GM21447 (cell line): ENCODE measurements at regions not wholly inside any gene's neighbourhood (a gene's known extent, or its start where the extent isn't known, plus 50 kb on each side); places are given as distances from the start of the nearest gene placed in this dataset.

Experiments
- ATAC-seq: cut with Tn5 transposase; IDR thresholded peaks from one replicate; pipeline ENCODE4 v1.9.1; 2021; ENCODE audit not compliant: unreplicated experiment

DNA sequence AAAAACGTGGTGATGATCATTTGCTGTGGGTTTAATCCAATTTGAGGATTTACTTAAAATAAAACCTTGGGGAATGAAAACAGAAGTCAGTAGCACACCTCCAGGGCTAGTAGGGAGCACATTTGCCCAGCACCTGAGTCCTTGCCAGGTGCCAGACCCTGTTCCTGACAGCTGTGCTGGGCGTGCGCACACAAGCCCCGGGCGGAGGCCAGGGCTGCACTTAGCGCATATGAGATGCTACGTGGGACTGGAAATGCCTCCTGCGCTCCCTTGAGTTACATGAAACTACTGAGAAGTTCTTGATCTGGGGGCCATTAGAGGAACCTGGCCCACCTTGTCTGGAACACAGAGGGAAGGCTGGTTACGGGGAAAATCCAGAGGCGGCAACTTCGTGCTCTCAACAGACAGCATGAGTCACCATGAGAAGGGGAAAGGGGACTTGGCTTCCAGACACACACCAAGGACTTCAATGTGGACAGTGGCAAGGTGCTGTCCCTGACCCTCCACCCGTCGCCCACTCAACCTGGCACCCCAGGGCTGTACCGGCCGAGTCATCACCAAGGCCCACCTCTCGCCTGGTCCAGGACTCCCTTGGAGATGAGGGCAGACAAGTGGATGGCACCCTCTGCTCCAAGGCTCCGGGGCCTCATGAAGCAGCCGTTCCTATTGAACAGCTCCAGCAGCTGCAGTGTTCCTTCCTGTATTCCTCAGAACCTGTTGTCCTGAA lies 1468.6 kb downstream of the BRD1 start:
- ATAC-seq: no peak

GRCh38 chr22:48357961-48358360 lies 1469.7 kb downstream of the BRD1 start:
- no peak for ATAC-seq

GRCh38 chr22:48357196-48357595 lies 1470.5 kb downstream of the BRD1 start:
- no peak for ATAC-seq

GRCh38 chr22:48356731-48357130 lies 1470.9 kb downstream of the BRD1 start:
- no peak for ATAC-seq

GRCh38 chr22:48354096-48354495 lies 1473.6 kb downstream of the BRD1 start:
- no peak for ATAC-seq

DNA sequence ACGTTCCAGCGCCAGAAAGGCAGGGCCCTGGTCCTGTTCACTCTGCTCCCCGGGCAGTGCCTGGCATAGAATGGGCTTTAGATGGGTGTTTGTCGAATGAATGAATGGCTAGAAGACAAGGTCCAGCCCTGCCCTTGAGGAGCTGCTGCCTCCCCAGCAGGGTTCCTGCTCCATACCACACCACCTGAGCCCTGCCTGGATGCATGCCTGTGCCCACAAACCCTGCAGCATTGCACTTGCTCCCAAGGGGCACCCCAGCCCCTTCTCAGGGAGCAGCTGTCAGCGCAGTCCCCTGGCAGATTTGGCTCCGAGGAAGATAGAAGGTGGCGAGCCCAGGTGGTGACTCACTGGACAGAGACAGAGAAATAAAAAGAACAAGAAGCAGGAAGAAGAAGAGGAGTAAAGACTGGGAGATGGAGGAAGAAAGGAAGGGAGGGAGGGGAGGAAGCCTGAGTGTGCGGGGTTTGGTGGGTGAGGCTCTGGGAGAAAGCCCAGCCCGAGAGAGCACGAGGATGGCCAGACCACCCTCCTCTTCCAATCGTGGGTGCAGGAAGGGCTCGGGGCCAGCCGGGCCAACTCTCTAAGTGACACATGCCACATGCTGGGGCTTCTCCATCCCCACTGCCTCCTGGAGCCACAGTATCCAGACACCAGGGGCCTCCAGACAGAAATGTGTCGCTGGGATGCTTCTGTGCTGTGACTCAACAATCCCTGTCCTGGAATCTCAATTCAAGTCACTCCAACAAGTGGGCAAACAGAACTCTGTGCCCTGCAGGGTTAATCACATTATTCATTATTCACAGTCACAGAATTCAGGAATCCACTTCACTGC lies 1474.3 kb downstream of the BRD1 start:
- ATAC-seq: no peak

GRCh38 chr22:48352086-48352911 lies 1475.4 kb downstream of the BRD1 start:
- no peak for ATAC-seq

DNA sequence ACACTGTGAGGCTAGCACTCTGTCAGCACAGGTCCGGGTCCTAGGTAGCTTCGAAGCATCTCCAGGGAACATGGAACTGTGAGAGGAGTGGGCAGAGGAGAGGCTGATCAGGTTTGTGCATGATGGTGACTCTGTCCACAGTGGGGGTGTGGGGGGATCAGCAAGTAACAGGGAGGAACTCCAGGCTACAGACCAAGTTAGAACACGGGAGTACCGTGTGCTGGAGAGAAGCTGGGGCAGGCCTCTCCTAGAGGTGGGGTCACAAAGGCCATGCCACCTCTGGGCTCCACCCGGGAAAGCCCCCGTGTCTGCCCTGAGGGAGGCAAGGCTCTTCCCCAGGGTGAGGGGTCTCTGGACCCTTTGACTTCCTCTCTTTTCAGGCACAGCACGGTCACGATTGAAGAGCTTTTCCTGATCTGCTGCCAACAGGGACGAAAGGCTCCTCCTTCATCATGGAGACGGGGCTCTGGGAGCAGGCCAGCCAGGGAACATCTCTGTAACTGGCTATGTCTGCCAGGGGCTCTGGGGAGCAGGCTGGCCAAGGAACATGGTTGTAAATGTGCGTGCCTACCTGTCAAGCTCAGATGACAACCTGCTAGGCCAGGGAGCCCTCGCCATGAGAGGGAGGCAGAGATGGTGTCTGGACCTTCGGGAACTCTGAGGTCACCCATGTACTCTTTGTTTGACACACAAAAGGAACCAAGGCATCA lies 1476.1 kb downstream of the BRD1 start:
- ATAC-seq: no peak

- ATAC-seq: no peak
Observed at GRCh38 chr22:48350456-48350855, 1477.2 kb downstream of the BRD1 start.

DNA sequence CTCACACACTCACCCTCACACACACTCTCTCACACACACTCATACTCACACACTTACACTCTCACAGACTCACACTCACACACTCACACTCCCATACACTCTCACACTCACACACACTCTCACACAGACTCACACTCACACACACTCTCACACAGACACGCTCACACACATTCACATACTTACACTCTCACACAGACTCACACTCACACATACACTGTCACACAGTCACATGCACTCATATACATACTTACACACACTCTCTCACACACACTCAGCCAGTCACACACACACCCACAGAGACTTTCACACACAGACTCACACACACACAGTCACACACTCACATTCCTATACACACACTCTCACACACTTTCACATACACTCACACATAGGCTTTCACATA lies 1478.8 kb downstream of the BRD1 start:
- ATAC-seq: no peak

DNA sequence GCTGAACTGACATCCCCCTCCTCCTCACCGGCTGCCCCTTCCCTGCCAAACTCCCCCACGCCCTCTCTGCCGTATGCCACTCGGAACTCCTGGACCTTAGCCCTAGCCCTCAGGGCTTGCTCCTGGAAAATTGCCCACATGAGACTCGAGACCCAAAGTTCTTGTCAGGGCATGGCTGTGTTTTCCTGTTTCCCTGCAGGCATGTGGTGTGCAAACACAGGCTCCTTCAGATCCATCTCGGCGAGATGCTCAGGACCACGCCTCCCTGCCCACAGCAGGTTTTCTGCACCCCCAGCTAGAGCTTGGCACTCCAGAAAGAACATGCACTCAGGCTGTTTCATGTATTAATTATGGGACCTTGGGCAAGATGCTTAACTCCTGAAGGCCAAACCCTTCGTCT lies 1480.4 kb downstream of the BRD1 start:
- no peak for ATAC-seq

- ATAC-seq: no peak
Observed at GRCh38 chr22:48346911-48347310, 1480.8 kb downstream of the BRD1 start.

GRCh38 chr22:48346311-48346710 lies 1481.4 kb downstream of the BRD1 start:
- no peak for ATAC-seq

DNA sequence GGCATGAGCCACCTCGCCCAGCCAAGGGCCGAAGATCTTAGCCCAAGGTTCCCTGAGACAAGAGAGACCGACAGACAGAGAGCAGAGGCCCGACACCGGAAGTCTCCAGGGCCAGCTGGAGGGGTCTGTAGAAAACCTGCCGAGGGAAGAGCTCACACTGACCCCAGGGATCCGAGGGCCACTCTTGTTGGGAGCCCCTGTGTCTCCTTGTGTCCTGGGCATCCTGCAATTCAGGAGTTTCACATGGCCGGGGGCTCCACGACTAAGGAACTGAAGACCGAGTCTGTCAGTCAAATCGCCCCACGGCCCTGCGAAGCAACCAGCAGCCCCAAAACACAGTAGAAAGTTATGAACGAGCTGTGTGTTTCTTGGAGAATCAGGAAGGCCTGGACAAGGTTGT lies 1482.0 kb downstream of the BRD1 start:
- ATAC-seq: no peak

DNA sequence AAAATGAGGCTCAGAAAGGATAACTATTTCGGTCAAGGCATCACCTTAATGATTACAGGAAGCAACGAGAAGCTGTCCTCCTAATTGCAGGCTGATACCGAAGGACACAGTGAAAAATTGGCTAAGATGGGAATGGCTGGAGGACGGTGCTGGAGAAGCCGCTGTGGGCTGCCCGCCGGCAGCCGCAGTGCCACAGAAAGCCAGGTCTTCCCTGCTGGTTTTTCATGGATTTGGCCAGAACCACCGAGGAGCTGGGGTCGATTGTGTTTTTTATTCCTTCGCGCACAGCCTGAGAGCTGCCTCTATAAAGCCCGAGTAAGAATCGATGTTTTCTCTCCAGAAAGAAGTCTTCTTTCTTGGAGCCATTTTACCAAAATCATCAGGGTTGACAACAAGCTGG lies 1484.2 kb downstream of the BRD1 start:
- ATAC-seq: no peak

GRCh38 chr22:48342732-48343131 lies 1484.9 kb downstream of the BRD1 start:
- no peak for ATAC-seq

DNA sequence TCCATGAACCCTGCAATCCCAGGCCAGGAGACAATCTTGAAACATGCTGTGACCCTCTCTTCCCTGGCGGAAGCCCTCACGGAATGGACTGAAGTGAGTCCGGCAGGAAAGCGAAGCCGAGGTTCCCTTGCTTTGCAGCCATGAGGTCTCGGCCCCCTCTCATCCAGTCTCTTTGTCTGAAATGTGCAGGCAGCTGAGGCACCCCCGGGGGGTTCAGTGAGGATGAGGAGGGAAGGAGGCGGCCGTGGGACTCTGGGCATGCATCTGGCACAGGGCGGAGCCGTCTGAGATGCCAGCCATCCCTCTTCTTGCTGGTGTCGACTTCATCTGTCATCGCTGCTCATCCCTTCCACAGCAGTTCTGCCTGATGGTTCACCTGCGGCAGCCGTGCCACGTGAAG lies 1485.7 kb downstream of the BRD1 start:
- ATAC-seq: no peak

DNA sequence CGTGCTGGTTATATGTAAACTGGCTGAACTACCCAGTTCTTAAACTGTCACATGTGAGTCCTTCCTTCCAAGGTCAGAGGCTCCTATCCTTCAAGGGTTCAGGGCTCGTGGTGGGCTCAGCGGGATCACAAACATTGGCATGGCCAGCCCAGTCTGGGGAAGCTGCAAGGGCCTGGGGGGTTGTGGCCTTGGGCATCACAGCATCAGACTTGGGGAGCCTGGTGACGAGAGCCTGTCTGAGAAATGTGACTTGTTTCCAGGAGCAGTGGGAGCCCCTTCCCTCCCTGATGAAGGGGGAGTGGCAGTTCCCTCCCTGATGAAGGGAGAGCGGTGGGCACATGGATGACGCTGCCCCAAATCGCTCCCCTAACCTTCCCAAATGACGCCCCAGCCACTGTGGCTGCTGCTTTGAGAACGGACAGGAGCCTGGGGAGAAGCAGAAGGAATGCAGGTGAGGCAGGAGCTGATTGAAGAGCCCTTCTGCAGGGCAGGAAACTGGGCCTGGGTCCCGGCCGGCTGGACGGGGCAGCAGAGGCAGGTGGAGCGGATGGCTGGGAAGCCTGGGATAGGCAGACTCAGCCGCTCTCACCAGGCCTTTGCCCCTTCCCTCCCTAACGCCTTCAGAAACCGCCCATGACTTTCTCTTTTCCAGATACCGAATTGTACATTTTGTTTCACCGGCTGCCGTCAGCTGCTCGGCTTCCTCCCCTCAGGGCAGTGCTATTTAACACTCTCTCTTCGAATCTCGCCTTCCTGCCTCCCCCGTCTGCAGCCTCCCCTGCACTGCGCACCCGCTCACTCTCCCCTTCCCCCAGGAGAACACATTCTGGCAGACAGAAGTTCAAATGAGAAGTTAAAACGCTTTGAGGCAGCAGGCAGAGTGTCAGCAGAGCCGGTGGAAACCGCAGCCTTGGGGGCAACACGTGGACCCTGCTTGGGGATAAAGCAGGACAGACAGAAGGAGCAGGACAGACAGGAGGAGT lies 1486.7 kb downstream of the BRD1 start:
- ATAC-seq: no peak

DNA sequence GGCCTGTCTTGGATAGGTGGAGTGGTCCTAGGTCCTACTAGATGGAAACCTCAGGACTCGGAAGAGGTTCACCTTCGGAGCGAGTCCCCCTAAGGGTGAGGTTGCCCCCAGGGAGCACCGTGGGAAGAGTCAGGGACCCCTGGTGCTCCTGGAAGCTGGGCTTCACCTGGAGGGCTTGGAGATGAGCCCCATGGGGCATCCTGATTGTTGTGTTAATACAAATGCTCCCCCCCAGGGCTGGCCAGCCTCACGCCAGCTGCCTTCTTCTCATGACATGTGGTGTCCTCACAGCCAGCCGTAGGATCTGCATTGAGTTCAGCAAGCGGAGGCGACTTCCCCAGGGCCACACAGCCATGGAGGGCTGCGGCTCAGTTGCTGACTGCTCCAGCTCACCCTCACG lies 1487.5 kb downstream of the BRD1 start:
- no peak for ATAC-seq
